Stomach (tissue), 8 donors: ENCODE measurements at regions not wholly inside any gene's neighbourhood (a gene's known extent, or its start where the extent isn't known, plus 50 kb on each side); places are given as distances from the start of the nearest gene placed in this dataset.
A peak's percentile ranks its signal among the peaks of the same experiment; 100 is the strongest.

Experiments
- DNase-seq, 2 donors: peaks; one replicate each; pipeline versions ENCODE4 v3.0.0 to v3.0.0-alpha.2; 2013 to 2019
- H3K27ac ChIP-seq, 5 donors: fragments of 200-600 bp in 4 of 5; sonication (generic) in 4 of 5; one replicate each; pipeline ENCODE4 v1.5.1; 2013 to 2019; ENCODE audit warnings: mild to moderate bottlenecking in 1 of 5, moderate library complexity in 1 of 5
- H3K27me3 ChIP-seq, 3 donors: fragments of 200-600 bp; sonication (generic); one replicate each; pipeline ENCODE4 v1.5.1; 2017 to 2019; ENCODE audit warnings: mixed run types in 1 of 3
- H3K36me3 ChIP-seq, 4 donors: fragments of 200-600 bp; sonication (generic); 1 replicate in 3 of 4; 2 replicates in 1 of 4; pipeline ENCODE4 v1.5.1; 2016 to 2019
- H3K4me1 ChIP-seq, 4 donors: fragments of 200-600 bp; sonication (generic); one replicate each; pipeline ENCODE4 v1.5.1; 2016 to 2019
- H3K4me3 ChIP-seq, 4 donors: fragments of 200-600 bp; sonication (generic) in 3 of 4; one replicate each; pipeline ENCODE4 v1.5.1; 2016 to 2019; ENCODE audit warnings: mild to moderate bottlenecking in 1 of 4
- H3K9me3 ChIP-seq, 4 donors: fragments of 200-600 bp; sonication (generic); one replicate each; pipeline ENCODE4 v1.5.1; 2016 to 2019
- CTCF ChIP-seq, 7 experiments: fragments of 450-650 bp in 4 of 7; fragments of 200-600 bp in 3 of 7; sonication (generic) in 3 of 7; IDR thresholded peaks; one replicate each; pipeline ENCODE4 v1.5.1; 2016 to 2019; ENCODE audit warnings: antibody characterized with exemption in 7 of 7, control low read depth in 2 of 7, mild to moderate bottlenecking in 1 of 7
- EP300 ChIP-seq: sonication (generic); formaldehyde crosslinking; IDR thresholded peaks from one replicate; pipeline ENCODE4 v1.6.1; 2017; ENCODE audit warnings: antibody characterized with exemption
- POLR2A ChIP-seq, 4 donors: fragments of 450-650 bp; IDR thresholded peaks; one replicate each; pipeline ENCODE4 v1.6.1; 2016; ENCODE audit warnings: antibody characterized with exemption in 4 of 4, control low read depth in 2 of 4, mild to moderate bottlenecking in 1 of 4, moderate library complexity in 1 of 4
- POLR2AphosphoS5 ChIP-seq, 3 donors: sonication (generic); formaldehyde crosslinking; IDR thresholded peaks; one replicate each; pipeline ENCODE4 v1.6.1; 2016; ENCODE audit warnings: antibody characterized with exemption in 3 of 3
- WGBS, 5 donors: extraction: QIAGEN DNeasy Blood & Tissue Kit in 3 of 5; methylation state at CpG; one replicate each; pipeline versions ENCODE4 v1.1.5 to v1.1.7; 2013 to 2018; 5-methylcytosine and 5-hydroxymethylcytosine counted together
- intact Hi-C: fragments of 100-400 bp; cut with DNase I; formaldehyde crosslinking; loops from one replicate; pipeline ENCODE4 v1.15.1; 2023; ENCODE audit warnings: low total_unique reads
- donor health status: healthy with polysubstance abuse.
- donor health status: Bipolar disorder and iron deficiency.
- donor health status: healthy.

- H3K36me3 ChIP-seq, result no peaks in the 10 kb centered on the region
- intact Hi-C loops, result no loop called here
- DNase-seq, result peak in 1 of 2 donors; percentile 16
- no peak overlapping the region for H3K4me3 ChIP-seq
- H3K27me3 ChIP-seq, result no peaks in the 10 kb centered on the region
- H3K4me1 ChIP-seq, result no peaks in the 10 kb centered on the region
- H3K27ac ChIP-seq, result no peak overlapping the region
- no peaks in the 10 kb centered on the region for H3K9me3 ChIP-seq
- no peak for TF ChIP-seq CTCF (IDR thresholded peaks at IDR 0.05)
- TF ChIP-seq POLR2AphosphoS5 (IDR thresholded peaks at IDR 0.05), result no peak
- no peak for TF ChIP-seq POLR2A (IDR thresholded peaks at IDR 0.05)
- no peak for TF ChIP-seq EP300
Measured at GRCh38 chr3:147797095-147797494, 387.9 kb downstream of the ZIC1 start.

GRCh38 chr3:147799601-147800000 lies 390.4 kb downstream of the ZIC1 start:
- no peak for TF ChIP-seq EP300
- TF ChIP-seq CTCF (IDR thresholded peaks at IDR 0.05), result no peak
- no peak for TF ChIP-seq POLR2A (IDR thresholded peaks at IDR 0.05)
- TF ChIP-seq POLR2AphosphoS5 (IDR thresholded peaks at IDR 0.05), result no peak
- H3K4me1 ChIP-seq, result no peaks in the 10 kb centered on the region
- no peaks in the 10 kb centered on the region for H3K27me3 ChIP-seq
- 37 to 58% (median 50%) methylated on average over 2 of the region's 2 CpGs for WGBS, 5 donors
- no peak overlapping the region for H3K4me3 ChIP-seq
- H3K36me3 ChIP-seq, result no peaks in the 10 kb centered on the region
- intact Hi-C loops, result no loop called here
- H3K9me3 ChIP-seq, result no peaks in the 10 kb centered on the region
- no peak for DNase-seq
- H3K27ac ChIP-seq, result no peak overlapping the region

GRCh38 chr3:147807776-147808175 lies 398.6 kb downstream of the ZIC1 start:
- Histone ChIP-seq H3K36me3 (no peaks in the 10 kb centered on the region), H3K27me3 (no peaks in the 10 kb centered on the region), H3K9me3 (peaks cover 0 to 6% (median 0%) of the 10 kb centered on the region in 4 donors), H3K27ac (no peak overlapping the region), H3K4me3 (no peak overlapping the region), H3K4me1 (no peaks in the 10 kb centered on the region)
- no peak for DNase-seq
- 85 to 100% (median 91%) methylated on average over 1 of the region's 1 CpG for WGBS, 5 donors
- TF ChIP-seq EP300, result no peak
- no peak for TF ChIP-seq CTCF (IDR thresholded peaks at IDR 0.05)
- TF ChIP-seq POLR2AphosphoS5 (IDR thresholded peaks at IDR 0.05), result no peak
- no peak for TF ChIP-seq POLR2A (IDR thresholded peaks at IDR 0.05)
- intact Hi-C loops, result no loop called here

GRCh38 chr3:147809206-147809605 lies 400.0 kb downstream of the ZIC1 start:
- intact Hi-C loops, result no loop called here

More at GRCh38 chr3:147809206-147809605, 400.0 kb downstream of the ZIC1 start:
- no peaks in the 10 kb centered on the region for H3K4me1 ChIP-seq
- no peak for TF ChIP-seq POLR2AphosphoS5 (IDR thresholded peaks at IDR 0.05)
- TF ChIP-seq POLR2A (IDR thresholded peaks at IDR 0.05), result no peak
- TF ChIP-seq EP300, result no peak
- no peak for TF ChIP-seq CTCF (IDR thresholded peaks at IDR 0.05)
- no peaks in the 10 kb centered on the region for H3K27me3 ChIP-seq
- H3K27ac ChIP-seq, result no peak overlapping the region
- no peak overlapping the region for H3K4me3 ChIP-seq
- H3K9me3 ChIP-seq, result peaks cover 0 to 6% (median 0%) of the 10 kb centered on the region in 4 donors
- DNase-seq, result no peak
- WGBS, 5 donors, result 74 to 91% (median 78%) methylated on average over 1 of the region's 1 CpG
- H3K36me3 ChIP-seq, result no peaks in the 10 kb centered on the region
